Keratinocyte (primary cell): ENCODE measurements at regions not wholly inside any gene's neighbourhood (a gene's known extent, or its start where the extent isn't known, plus 50 kb on each side); places are given as distances from the start of the nearest gene placed in this dataset.

Source experiments
- EZH2 ChIP-seq: IDR thresholded peaks from one replicate; pipeline ENCODE4 v1.6.1; 2012; ENCODE audit warnings: inconsistent platforms, mild to moderate bottlenecking, low read length, moderate library complexity
- TF ChIP-seq, protein P1 (sequence below), 3 experiments: IDR thresholded peaks in 1 of 3; conservative IDR thresholded peaks in 1 of 3; optimal IDR thresholded peaks in 1 of 3; 2 replicates in 2 of 3; 3 replicates in 1 of 3; pipeline versions ENCODE3 to v1.5.1; 2011; ENCODE audit warnings: low read length in 3 of 3, mild to moderate bottlenecking in 3 of 3, moderate library complexity in 2 of 3, control low read depth in 1 of 3, inconsistent platforms in 1 of 3; ENCODE audit not compliant: insufficient read depth in 2 of 3; ENCODE audit errors: extremely low read depth in 1 of 3

GRCh38 chr7:94323844-94324243, 70.9 kb upstream of the COL1A2 start:
- TF ChIP-seq, protein P1, sequence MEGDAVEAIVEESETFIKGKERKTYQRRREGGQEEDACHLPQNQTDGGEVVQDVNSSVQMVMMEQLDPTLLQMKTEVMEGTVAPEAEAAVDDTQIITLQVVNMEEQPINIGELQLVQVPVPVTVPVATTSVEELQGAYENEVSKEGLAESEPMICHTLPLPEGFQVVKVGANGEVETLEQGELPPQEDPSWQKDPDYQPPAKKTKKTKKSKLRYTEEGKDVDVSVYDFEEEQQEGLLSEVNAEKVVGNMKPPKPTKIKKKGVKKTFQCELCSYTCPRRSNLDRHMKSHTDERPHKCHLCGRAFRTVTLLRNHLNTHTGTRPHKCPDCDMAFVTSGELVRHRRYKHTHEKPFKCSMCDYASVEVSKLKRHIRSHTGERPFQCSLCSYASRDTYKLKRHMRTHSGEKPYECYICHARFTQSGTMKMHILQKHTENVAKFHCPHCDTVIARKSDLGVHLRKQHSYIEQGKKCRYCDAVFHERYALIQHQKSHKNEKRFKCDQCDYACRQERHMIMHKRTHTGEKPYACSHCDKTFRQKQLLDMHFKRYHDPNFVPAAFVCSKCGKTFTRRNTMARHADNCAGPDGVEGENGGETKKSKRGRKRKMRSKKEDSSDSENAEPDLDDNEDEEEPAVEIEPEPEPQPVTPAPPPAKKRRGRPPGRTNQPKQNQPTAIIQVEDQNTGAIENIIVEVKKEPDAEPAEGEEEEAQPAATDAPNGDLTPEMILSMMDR (optimal IDR thresholded peaks at IDR 0.05 in 1 of 3, IDR thresholded peaks at IDR 0.05 in 1 of 3, conservative IDR thresholded peaks at IDR 0.05 in 1 of 3; ENCODE audit: extremely low read depth in 1 of 3, insufficient read depth in 2 of 3, low read length in 3 of 3) = no peak
- no peak for TF ChIP-seq EZH2
